Stimulated activated CD8-positive, alpha-beta memory T cell treated with anti-CD3 and anti-CD28 coated beads, Interleukin-7, amount 100 ng/mL, for 1 hour (primary cell): ENCODE measurements at regions not wholly inside any gene's neighbourhood (a gene's known extent, or its start where the extent isn't known, plus 50 kb on each side); places are given as distances from the start of the nearest gene placed in this dataset.

ENCODE experiments used
- DNase-seq, 2 donors: peaks; one replicate each; pipeline ENCODE4 v3.0.0-alpha.2; 2020; ENCODE audit warnings: low read depth in 2 of 2

- no peak for DNase-seq
Observed at GRCh38 chr10:43972976-43973647, 324.4 kb upstream of the ZNF32 start.

- DNase-seq: no peak
Observed at GRCh38 chr10:43971981-43972380, 323.3 kb upstream of the ZNF32 start.

- DNase-seq: no peak
Observed at GRCh38 chr10:43971306-43971705, 322.6 kb upstream of the ZNF32 start.

- DNase-seq: no peak
Observed at GRCh38 chr10:43970717-43971116, 322.0 kb upstream of the ZNF32 start.

DNA sequence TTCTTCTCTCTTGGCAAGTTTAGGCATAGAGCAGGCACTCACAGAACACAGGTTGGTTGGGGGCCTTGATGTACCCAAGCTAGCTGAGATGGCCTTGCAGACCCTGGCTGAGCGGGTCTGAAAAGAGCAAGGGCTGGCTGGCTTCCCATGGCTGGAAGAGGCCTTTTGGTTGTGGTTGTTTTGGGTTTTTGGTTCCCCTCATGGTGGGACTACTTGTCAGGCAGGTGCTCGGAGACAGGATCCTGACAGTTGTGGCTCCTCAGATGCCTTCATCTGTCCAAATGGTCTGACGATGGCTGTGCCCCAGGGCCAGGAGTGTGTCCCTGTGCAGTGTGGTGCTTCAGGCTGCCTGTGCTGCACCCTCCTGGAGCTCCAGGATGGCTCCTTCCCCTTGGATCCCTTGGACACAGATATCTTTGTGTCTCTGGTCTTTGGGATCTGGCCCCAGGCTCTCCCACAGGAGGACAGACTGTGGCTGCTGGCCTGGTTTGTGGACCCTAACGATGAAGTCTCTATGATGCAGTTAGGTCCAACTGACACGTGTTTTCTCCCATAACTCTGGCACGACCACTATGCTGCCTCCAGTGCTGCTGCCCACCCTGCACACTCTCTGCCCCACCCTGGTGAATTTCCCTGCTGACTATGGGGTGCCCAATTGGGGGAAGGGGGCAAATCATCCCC is 321.5 kb upstream of the ZNF32 start:
- DNase-seq: no peak

GRCh38 chr10:43969506-43969905 is 320.8 kb upstream of the ZNF32 start:
- DNase-seq: no peak

DNA sequence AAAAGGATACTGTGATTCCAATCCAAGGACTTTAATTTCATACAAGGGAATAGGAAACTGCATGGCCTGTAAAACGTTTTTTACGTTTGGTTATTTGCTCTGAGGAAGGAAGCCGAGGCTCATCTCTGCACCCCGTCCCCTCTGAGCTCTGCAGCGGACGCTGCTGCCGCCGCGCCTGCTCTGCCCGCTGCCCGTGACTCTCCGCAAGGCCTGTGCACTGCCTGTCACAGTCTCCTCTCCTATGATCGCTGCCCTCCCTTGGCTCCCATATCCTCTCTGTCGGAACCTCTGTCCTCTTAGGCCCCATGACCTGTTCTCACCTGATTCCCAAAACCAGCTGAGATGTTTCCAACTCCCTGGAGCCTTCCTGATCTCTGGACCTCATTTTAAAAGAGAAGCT is 320.3 kb upstream of the ZNF32 start:
- no peak for DNase-seq

GRCh38 chr10:43968076-43968475 is 319.4 kb upstream of the ZNF32 start:
- DNase-seq: no peak

- no peak for DNase-seq
Observed at GRCh38 chr10:43966571-43966965, 317.9 kb upstream of the ZNF32 start.

- DNase-seq: no peak
Observed at GRCh38 chr10:43965918-43966570, 317.4 kb upstream of the ZNF32 start.

GRCh38 chr10:43965033-43965917 is 316.6 kb upstream of the ZNF32 start:
- DNase-seq: no peak

- DNase-seq: no peak
Observed at GRCh38 chr10:43964486-43964885, 315.8 kb upstream of the ZNF32 start.

DNA sequence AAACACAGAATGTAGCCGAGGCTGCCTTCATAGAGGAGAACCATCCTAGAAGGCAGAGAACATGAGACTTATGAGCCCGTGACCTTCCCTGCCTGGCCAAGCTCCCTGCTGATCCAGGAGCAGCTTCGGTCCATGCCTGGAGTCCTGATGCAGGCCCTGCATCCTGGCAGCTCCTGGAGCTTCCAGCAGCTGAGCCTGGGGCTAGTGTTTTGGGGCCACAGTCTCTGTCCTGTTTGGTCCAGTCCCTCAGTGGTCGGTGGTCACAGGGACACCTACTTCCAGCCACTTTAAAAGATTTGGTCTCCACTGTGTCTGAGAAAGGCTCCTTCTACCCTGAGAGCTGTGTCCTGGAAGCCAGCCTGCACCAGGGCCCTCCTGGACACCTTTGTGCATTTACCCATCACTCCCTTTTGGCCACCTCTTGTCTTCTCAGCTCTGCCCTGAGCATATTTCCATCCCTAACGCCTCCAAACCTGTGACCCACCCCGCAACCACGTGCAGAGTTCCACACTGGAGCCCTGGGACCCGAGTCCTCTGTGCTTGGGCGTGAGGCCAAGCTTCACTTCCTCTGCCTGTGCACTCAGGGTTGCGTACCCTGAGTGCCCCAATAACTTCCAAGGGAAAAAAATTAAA is 315.2 kb upstream of the ZNF32 start:
- DNase-seq: no peak

DNA sequence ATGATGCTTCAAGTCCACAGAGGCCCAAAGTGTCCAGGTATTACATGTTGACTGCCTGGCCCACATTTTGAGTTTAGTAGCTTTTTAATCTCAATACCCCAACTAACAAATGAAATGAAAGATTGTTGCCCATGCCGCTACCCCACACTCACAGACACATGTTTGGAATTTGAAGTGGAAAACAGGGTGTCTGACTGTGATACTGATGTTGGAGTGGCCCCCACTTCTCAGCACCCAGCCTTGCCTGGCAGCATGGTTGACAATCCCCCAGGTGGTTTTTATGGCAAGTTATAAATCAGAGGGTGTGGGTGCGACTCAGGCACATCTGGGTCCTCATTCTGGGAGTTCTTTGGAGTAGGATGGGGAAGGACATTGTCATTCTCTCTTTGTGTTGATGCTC is 314.7 kb upstream of the ZNF32 start:
- DNase-seq: no peak

- no peak for DNase-seq
Observed at GRCh38 chr10:43962346-43963191, 313.9 kb upstream of the ZNF32 start.

- no peak for DNase-seq
Observed at GRCh38 chr10:43961523-43962345, 313.1 kb upstream of the ZNF32 start.

- DNase-seq: no peak
Observed at GRCh38 chr10:43960981-43961380, 312.3 kb upstream of the ZNF32 start.

GRCh38 chr10:43960477-43960876 is 311.8 kb upstream of the ZNF32 start:
- DNase-seq: no peak

DNA sequence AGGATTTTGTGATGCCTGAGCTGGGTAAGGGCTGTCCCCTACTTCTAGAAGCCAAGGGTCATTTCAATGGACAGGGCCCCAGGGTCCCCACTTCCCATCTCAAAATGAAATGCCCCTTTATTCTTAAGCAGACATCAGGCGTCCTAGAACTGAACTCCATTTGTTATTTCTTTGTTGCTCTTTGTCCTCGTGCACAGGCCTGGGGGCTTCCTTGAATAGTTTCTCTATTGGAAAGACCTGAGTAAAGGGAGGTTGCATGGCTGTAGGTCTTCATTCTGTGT is 311.4 kb upstream of the ZNF32 start:
- no peak for DNase-seq
